ENCODE measurements at regions not wholly inside any gene's neighbourhood (a gene's known extent, or its start where the extent isn't known, plus 50 kb on each side); places are given as distances from the start of the nearest gene placed in this dataset.

GRCh38 chr2:217604527-217605194 is 398.1 kb downstream of the TNS1 start:
- BruUV-seq (replicated peaks) = no TSS peak
- Histone ChIP-seq H3K4me3 (ENCODE audit: low read depth in 2 of 2, low read length in 2 of 2) (no peak overlapping the region), H3K4me1 (ENCODE audit: control insufficient read depth, insufficient read depth, low read length) (no peaks in the 10 kb centered on the region), H3K27me3 (ENCODE audit: control insufficient read depth, insufficient read depth, low read length) (peaks cover 3% of the 10 kb centered on the region; the same call in 1 of the 2 replicates), H3K9me3 (ENCODE audit: control insufficient read depth, insufficient read depth, low read depth, low read length) (no peaks in the 10 kb centered on the region), H3K36me3 (ENCODE audit: control insufficient read depth, insufficient read depth, low read length) (no peaks in the 10 kb centered on the region), H3K27ac (ENCODE audit: low read length) (no peak overlapping the region)
- in situ Hi-C loops (cut with HindIII; ENCODE audit: low pct_unique_long_range_greater_than_20kb, low sequenced_read_pairs) (no loop called here), intact Hi-C loops (cut with micrococcal nuclease; ENCODE audit: unreplicated experiment) (no loop called here)
- ATAC-seq (no peak), DNase-seq (ENCODE audit: low read depth, low spot score) (no peak)
- ChIA-PET POLR2A (no interaction called here), CTCF (no interaction called here)
- TF ChIP-seq SIN3A (IDR thresholded peaks at IDR 0.05; ENCODE audit: borderline replicate concordance, insufficient read depth, low read depth, low read length) (no peak), TCF7L2 (IDR thresholded peaks at IDR 0.05; ENCODE audit: low read depth, low read length) (no peak), REST (IDR thresholded peaks at IDR 0.05; ENCODE audit: insufficient read depth in 1 of 2, low read depth in 2 of 2, low read length in 1 of 2) (no peak), POLR2AphosphoS5 (IDR thresholded peaks at IDR 0.05; ENCODE audit: low read depth, low read length) (no peak), CTCF (IDR thresholded peaks at IDR 0.05) (no peak)

- Histone ChIP-seq H3K4me3 (ENCODE audit: low read depth in 2 of 2, low read length in 2 of 2) (no peak overlapping the region), H3K4me1 (ENCODE audit: control insufficient read depth, insufficient read depth, low read length) (no peaks in the 10 kb centered on the region), H3K36me3 (ENCODE audit: control insufficient read depth, insufficient read depth, low read length) (no peaks in the 10 kb centered on the region), H3K9me3 (ENCODE audit: control insufficient read depth, insufficient read depth, low read depth, low read length) (no peaks in the 10 kb centered on the region), H3K27ac (ENCODE audit: low read length) (no peak overlapping the region), H3K27me3 (ENCODE audit: control insufficient read depth, insufficient read depth, low read length) (peaks cover 7% of the 10 kb centered on the region; the same call in 1 of the 2 replicates)
- intact Hi-C loops (cut with micrococcal nuclease; ENCODE audit: unreplicated experiment) (no loop called here), in situ Hi-C loops (cut with HindIII; ENCODE audit: low pct_unique_long_range_greater_than_20kb, low sequenced_read_pairs) (no loop called here)
- TF ChIP-seq CTCF (IDR thresholded peaks at IDR 0.05) (no peak), TCF7L2 (IDR thresholded peaks at IDR 0.05; ENCODE audit: low read depth, low read length) (no peak), SIN3A (IDR thresholded peaks at IDR 0.05; ENCODE audit: borderline replicate concordance, insufficient read depth, low read depth, low read length) (no peak), POLR2AphosphoS5 (IDR thresholded peaks at IDR 0.05; ENCODE audit: low read depth, low read length) (no peak), REST (IDR thresholded peaks at IDR 0.05; ENCODE audit: insufficient read depth in 1 of 2, low read depth in 2 of 2, low read length in 1 of 2) (no peak)
- no TSS peak for BruUV-seq (replicated peaks)
- ChIA-PET POLR2A (no interaction called here), CTCF (no interaction called here)
- DNase-seq (ENCODE audit: low read depth, low spot score) = no peak
- ATAC-seq = no peak
Observed at GRCh38 chr2:217601601-217602000, 401.2 kb downstream of the TNS1 start.

All from Panc1 (cell line).